ENCODE measurements at regions not wholly inside any gene's neighbourhood (a gene's known extent, or its start where the extent isn't known, plus 50 kb on each side); places are given as distances from the start of the nearest gene placed in this dataset.

- no peak overlapping the region for H3K4ac ChIP-seq (replicated peaks; ENCODE audit: insufficient read length, low read depth, low read length)
- no peak overlapping the region for H3K27ac ChIP-seq (ENCODE audit: low read depth, low read length)
- H3K23me2 ChIP-seq (ENCODE audit: low read depth, low read length), result no peaks in the 10 kb centered on the region
- 66% methylated on average over 6 of the region's 6 CpGs; no CpG with 5 or more reads in 1 of the 2 experiments for WGBS, 2 experiments (ENCODE audit: extremely low coverage in 1 of 2, insufficient coverage in 1 of 2, insufficient read length in 1 of 2, insufficient replicate concordance in 2 of 2, low coverage in 1 of 2, low lambda C conversion rate in 2 of 2, missing lambda C conversion rate in 1 of 2)
- peak; percentile 84 for FAIRE-seq
- no peak overlapping the region for H4K91ac ChIP-seq (replicated peaks; ENCODE audit: insufficient read length, low read length)
- no peaks in the 10 kb centered on the region for H3K79me1 ChIP-seq (ENCODE audit: low read depth, low read length)
- H4K8ac ChIP-seq (ENCODE audit: extremely low read depth, insufficient read depth, low read length), result no peak overlapping the region
- no peak overlapping the region for H2BK5ac ChIP-seq (ENCODE audit: low read depth, low read length)
- H2BK20ac ChIP-seq (ENCODE audit: low read length), result no peak overlapping the region
- no peak overlapping the region for H2BK120ac ChIP-seq (replicated peaks; ENCODE audit: low read depth, low read length)
- no peak overlapping the region for H3K56ac ChIP-seq (replicated peaks; ENCODE audit: insufficient read length, low read depth, low read length)
- no peak overlapping the region for H3K14ac ChIP-seq (ENCODE audit: insufficient read length)
- no peak overlapping the region for H3K23ac ChIP-seq (ENCODE audit: insufficient read length)
- no peaks in the 10 kb centered on the region for H3K9me3 ChIP-seq (ENCODE audit: insufficient read depth in 2 of 2, low read depth in 1 of 2, low read length in 1 of 2)
- 0 out of 2 replicates have a peak overlapping the region, but pooled peaks have one; percentile 60 for H2AFZ ChIP-seq (ENCODE audit: low read length)
- ChIA-PET POLR2A (ENCODE audit: partially characterized antibody) (no interaction called here), CTCF (ENCODE audit: partially characterized antibody) (interaction anchor here (0.5 to 2.7 kb wide), 54 partner anchors 12 to 751 kb away, joined by 3 to 19 read pairs (median 4); no protein-coding TSS in a partner anchor)
- H2AK5ac ChIP-seq (ENCODE audit: low read depth, low read length), result no peak overlapping the region
- H4K20me1 ChIP-seq (replicated peaks in 1 of 2; ENCODE audit: control insufficient read depth in 1 of 2, insufficient read depth in 2 of 2, low read length in 2 of 2), result no peaks in the 10 kb centered on the region
- no peaks in the 10 kb centered on the region for H3K79me2 ChIP-seq (ENCODE audit: control insufficient read depth in 1 of 2, insufficient read depth in 2 of 2, low read length in 2 of 2)
- no peak overlapping the region for H4K5ac ChIP-seq (ENCODE audit: insufficient read length, low read depth, low read length)
- no peak for TF ChIP-seq GTF2F1 (IDR thresholded peaks at IDR 0.05; ENCODE audit: borderline replicate concordance, low read depth, low read length)
- TF ChIP-seq NRF1 (IDR thresholded peaks at IDR 0.05; ENCODE audit: low read depth, low read length), result no peak
- no peak for TF ChIP-seq TAF1 (IDR thresholded peaks at IDR 0.05; ENCODE audit: low read depth, low read length)
- TF ChIP-seq RAD21 (IDR thresholded peaks at IDR 0.05 in 1 of 2, conservative IDR thresholded peaks at IDR 0.05 in 1 of 2; ENCODE audit: low read depth in 2 of 2, low read length in 2 of 2), result peak; percentile 64 to 75
- TF ChIP-seq YY1 (IDR thresholded peaks at IDR 0.05; ENCODE audit: low read depth, low read length), result peak; percentile 71; the same call in 1 of the 2 replicates
- TF ChIP-seq TCF12 (IDR thresholded peaks at IDR 0.05; ENCODE audit: low read depth, low read length), result no peak
- TF ChIP-seq, protein P1, sequence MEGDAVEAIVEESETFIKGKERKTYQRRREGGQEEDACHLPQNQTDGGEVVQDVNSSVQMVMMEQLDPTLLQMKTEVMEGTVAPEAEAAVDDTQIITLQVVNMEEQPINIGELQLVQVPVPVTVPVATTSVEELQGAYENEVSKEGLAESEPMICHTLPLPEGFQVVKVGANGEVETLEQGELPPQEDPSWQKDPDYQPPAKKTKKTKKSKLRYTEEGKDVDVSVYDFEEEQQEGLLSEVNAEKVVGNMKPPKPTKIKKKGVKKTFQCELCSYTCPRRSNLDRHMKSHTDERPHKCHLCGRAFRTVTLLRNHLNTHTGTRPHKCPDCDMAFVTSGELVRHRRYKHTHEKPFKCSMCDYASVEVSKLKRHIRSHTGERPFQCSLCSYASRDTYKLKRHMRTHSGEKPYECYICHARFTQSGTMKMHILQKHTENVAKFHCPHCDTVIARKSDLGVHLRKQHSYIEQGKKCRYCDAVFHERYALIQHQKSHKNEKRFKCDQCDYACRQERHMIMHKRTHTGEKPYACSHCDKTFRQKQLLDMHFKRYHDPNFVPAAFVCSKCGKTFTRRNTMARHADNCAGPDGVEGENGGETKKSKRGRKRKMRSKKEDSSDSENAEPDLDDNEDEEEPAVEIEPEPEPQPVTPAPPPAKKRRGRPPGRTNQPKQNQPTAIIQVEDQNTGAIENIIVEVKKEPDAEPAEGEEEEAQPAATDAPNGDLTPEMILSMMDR (IDR thresholded peaks at IDR 0.05; ENCODE audit: control extremely low read depth in 1 of 3, insufficient read depth in 1 of 3, low read depth in 1 of 3, low read length in 3 of 3), result peak in 2 of 3 experiments; percentile 53 to 69; a peak in 3 of 4 replicates
- DNase-seq (ENCODE audit: low read depth in 1 of 2, low spot score in 2 of 2), result no peak
- H3K4me1 ChIP-seq (replicated peaks in 1 of 4; ENCODE audit: control insufficient read depth in 3 of 4, insufficient read depth in 4 of 4, low read length in 3 of 4), result no peaks in the 10 kb centered on the region
- no peak overlapping the region for H3K4me3 ChIP-seq (ENCODE audit: extremely low read depth in 1 of 4, insufficient read depth in 2 of 4, low read depth in 3 of 4, low read length in 4 of 4)
- H2BK12ac ChIP-seq (ENCODE audit: low read depth, low read length), result no peak overlapping the region
- no peaks in the 10 kb centered on the region for H3K27me3 ChIP-seq (replicated peaks in 1 of 4; ENCODE audit: control insufficient read depth in 3 of 4, extremely low read depth in 1 of 4, insufficient read depth in 3 of 4, low read length in 3 of 4)
- H2BK15ac ChIP-seq (ENCODE audit: low read length), result no peak overlapping the region
- H3K4me2 ChIP-seq (ENCODE audit: insufficient read depth in 1 of 2, low read depth in 2 of 2, low read length in 2 of 2), result no peak overlapping the region
- no peaks in the 10 kb centered on the region; a peak in 1 of 8 replicates for H3K36me3 ChIP-seq (ENCODE audit: control insufficient read depth in 2 of 4, insufficient read depth in 4 of 4, low read length in 3 of 4)
- H3K9ac ChIP-seq (replicated peaks in 1 of 4; ENCODE audit: extremely low read depth in 1 of 4, low read depth in 3 of 4, low read length in 3 of 4), result no peak overlapping the region
- no peak overlapping the region for H3K18ac ChIP-seq (ENCODE audit: extremely low read depth, low read length)
These were observed 642.2 kb downstream of the SH2D4B start for GRCh38 chr10:81179805-81180452.
